ENCODE measurements at regions not wholly inside any gene's neighbourhood (a gene's known extent, or its start where the extent isn't known, plus 50 kb on each side); places are given as distances from the start of the nearest gene placed in this dataset.
"Not testable (repeated sequence)": the region's sequence is repeated elsewhere in the genome, so short reads cannot be mapped to it uniquely, and the experiment has no call there.

GRCh38 chr11:86150847-86151173 is 81.9 kb upstream of the PICALM start:
- no peak for TF ChIP-seq CTCF (IDR thresholded peaks at IDR 0.05; ENCODE audit: borderline replicate concordance, control extremely low read depth, extremely low read depth, insufficient read depth, missing control alignments)
- in situ Hi-C loops (cut with MboI; ENCODE audit: low sequenced_read_pairs, unreplicated experiment), result no loop called here
- DNase-seq (ENCODE audit: low spot score), result no peak

GRCh38 chr11:86149792-86150191 is 80.9 kb upstream of the PICALM start:
- in situ Hi-C loops (cut with MboI; ENCODE audit: low sequenced_read_pairs, unreplicated experiment), result no loop called here
- DNase-seq (ENCODE audit: low spot score), result no peak
- no peak for TF ChIP-seq CTCF (IDR thresholded peaks at IDR 0.05; ENCODE audit: borderline replicate concordance, control extremely low read depth, extremely low read depth, insufficient read depth, missing control alignments)

- DNase-seq (ENCODE audit: low spot score), result no peak
- no peak for TF ChIP-seq CTCF (IDR thresholded peaks at IDR 0.05; ENCODE audit: borderline replicate concordance, control extremely low read depth, extremely low read depth, insufficient read depth, missing control alignments)
- in situ Hi-C loops (cut with MboI; ENCODE audit: low sequenced_read_pairs, unreplicated experiment), result no loop called here
These were observed 79.5 kb upstream of the PICALM start for GRCh38 chr11:86148345-86148747.

GRCh38 chr11:86147004-86147403 is 78.1 kb upstream of the PICALM start:
- no peak for DNase-seq (ENCODE audit: low spot score)
- no peak for TF ChIP-seq CTCF (IDR thresholded peaks at IDR 0.05; ENCODE audit: borderline replicate concordance, control extremely low read depth, extremely low read depth, insufficient read depth, missing control alignments)
- in situ Hi-C loops (cut with MboI; ENCODE audit: low sequenced_read_pairs, unreplicated experiment), result no loop called here

GRCh38 chr11:86145439-86146156 is 76.7 kb upstream of the PICALM start:
- TF ChIP-seq CTCF (IDR thresholded peaks at IDR 0.05; ENCODE audit: borderline replicate concordance, control extremely low read depth, extremely low read depth, insufficient read depth, missing control alignments), result no peak
- DNase-seq (ENCODE audit: low spot score), result no peak
- in situ Hi-C loops (cut with MboI; ENCODE audit: low sequenced_read_pairs, unreplicated experiment), result no loop called here

GRCh38 chr11:86144846-86145245 is 76.0 kb upstream of the PICALM start:
- no peak for DNase-seq (ENCODE audit: low spot score)
- in situ Hi-C loops (cut with MboI; ENCODE audit: low sequenced_read_pairs, unreplicated experiment), result no loop called here
- TF ChIP-seq CTCF (IDR thresholded peaks at IDR 0.05; ENCODE audit: borderline replicate concordance, control extremely low read depth, extremely low read depth, insufficient read depth, missing control alignments), result no peak

- DNase-seq (ENCODE audit: low spot score); in situ Hi-C loops (cut with MboI; ENCODE audit: low sequenced_read_pairs, unreplicated experiment): not testable (repeated sequence)
These were observed 75.2 kb upstream of the PICALM start for GRCh38 chr11:86144087-86144486.
